Hematopoietic multipotent progenitor cell treated with erythropoietin and hydrocortisone succinate and interleukin-3 and kit ligand, for 8 days (in vitro differentiated cells): ENCODE measurements at regions not wholly inside any gene's neighbourhood (a gene's known extent, or its start where the extent isn't known, plus 50 kb on each side); places are given as distances from the start of the nearest gene placed in this dataset.
A peak's percentile ranks its signal among the peaks of the same experiment; 100 is the strongest.
"Not testable (repeated sequence)": the region's sequence is repeated elsewhere in the genome, so short reads cannot be mapped to it uniquely, and the experiment has no call there.

ENCODE experiments used
- DNase-seq: peaks from one replicate; pipeline ENCODE4 v3.0.0-alpha.2; 2015

DNA sequence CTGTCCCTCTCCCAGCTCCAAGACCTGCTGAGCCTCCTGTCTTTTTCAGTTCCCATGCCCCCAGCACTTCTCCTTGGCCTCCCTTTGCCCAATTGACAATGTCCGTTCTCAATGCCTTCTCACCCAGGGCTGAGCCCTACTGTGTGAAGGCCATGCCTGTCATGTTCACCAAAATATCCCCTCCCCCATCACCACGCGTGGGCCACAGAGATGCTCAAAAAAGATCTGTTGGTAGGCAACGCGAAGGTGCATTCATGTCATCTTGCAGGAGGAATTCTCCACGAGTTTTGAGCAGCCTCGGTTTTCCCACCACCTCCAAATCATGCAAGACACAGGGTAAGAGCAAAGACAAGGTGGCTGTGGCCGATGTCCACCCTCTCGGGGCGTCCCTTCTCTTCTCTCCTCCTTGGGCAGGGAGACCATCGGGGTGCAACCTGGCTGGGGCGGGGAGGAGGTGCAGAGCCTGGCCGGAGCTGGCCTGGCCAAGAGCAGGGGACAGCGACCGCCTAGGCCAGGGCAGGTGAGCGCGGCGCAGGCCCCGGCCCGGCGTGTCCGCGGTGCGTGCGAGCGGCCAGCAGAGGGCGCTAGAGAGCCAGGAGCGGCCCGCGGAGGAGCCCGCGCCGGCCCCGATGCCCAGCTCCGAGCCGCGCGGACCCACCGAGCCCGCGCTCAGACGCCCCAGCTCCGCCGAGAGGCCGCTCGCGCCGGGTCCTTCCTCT is 56.3 kb upstream of the KRTAP5-11 start:
- DNase-seq, result peak; percentile 48

DNA sequence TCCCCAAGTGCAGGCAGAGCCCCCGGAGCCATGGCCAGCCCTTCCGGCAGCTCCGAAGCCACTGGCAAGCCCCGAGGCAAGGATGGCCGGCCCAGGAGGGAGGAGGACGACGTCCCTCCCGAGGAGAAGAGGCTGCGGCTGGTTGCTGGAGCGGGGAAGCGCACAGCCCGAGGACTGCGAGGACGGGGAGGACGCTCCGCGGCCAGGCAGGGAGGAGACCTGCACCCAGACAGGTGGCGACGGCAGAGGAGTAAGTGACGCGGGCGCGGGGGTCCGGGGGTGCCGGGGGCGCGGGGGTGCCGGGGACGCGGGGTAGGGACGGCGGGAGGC is 56.8 kb upstream of the KRTAP5-11 start:
- DNase-seq, result peak; percentile 12

DNA sequence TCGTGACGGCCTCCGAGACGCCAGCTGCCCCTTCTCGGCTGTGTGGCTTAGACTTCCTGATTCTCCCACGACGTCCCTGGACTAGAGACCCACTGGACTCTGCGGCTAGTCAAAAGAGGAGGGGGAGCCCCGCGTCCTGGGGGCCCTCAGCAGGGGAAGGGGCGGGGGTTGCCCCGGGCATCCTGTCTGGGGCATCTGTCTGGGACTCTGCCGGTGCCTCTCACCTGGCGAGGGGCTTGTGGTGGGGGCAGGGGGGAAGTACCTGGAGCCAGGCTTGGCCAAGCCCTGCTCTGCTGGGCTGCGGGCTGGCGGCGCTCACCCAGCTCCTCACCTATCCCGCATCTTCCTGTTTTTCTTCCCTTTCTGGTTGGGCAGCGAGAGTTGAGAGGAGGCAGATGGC is 57.2 kb upstream of the KRTAP5-11 start:
- not testable (repeated sequence) for DNase-seq

DNA sequence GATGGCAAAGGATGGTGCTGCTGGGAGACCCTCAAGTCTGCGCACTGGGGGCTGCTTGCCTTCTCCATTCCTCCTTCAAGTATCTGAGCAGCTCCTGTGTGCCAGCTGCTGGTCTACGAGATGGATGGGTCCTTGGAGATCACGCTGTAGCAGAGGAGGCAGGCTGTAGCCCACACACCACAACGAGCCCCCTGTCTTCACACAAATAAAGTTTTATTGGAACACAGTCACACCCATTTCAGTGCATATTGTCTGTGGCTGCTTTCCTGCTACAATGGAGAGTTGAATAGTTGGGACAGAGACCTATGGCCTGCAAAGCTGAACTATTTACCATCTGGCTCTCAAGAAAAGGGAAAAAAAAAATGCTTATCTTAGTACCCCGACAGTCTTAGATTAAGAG is 64.4 kb upstream of the KRTAP5-11 start:
- not testable (repeated sequence) for DNase-seq

DNA sequence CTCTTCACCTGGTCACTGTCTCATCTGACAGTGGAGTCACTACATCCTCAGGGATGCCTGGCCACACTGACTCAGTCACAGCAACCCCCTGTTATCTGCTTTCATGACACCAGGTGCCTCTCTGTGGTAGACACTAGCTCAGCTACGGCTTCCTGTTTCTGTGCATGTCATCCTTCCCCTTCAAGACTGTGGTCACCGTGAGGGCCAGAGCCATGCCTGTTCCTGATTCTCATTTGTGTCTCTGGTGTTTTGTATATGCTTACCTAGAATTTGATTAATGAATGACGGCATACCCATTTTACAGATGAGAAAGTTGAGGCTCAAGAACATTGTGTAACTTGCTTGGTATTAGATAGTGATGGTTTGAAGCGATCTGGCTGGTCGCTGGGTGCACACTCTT is 70.3 kb upstream of the KRTAP5-11 start:
- not testable (repeated sequence) for DNase-seq

DNA sequence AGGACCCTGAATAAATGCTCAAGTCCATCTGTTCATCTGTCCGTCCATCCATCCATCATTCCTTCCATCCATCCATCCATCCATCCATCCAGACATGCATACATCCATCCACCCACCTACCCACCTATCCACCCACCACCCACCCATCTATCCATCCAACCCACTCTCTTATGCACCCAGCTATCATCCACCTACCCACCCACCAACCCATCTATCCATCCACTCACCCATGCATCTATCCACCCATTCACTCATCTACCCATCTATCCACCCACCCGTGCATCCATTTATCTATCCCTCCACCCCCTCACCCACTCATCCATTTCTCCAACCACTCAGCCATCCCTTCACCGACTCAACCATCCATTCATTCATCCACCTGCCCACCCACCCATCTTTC is 71.7 kb upstream of the KRTAP5-11 start:
- not testable (repeated sequence) for DNase-seq

DNA sequence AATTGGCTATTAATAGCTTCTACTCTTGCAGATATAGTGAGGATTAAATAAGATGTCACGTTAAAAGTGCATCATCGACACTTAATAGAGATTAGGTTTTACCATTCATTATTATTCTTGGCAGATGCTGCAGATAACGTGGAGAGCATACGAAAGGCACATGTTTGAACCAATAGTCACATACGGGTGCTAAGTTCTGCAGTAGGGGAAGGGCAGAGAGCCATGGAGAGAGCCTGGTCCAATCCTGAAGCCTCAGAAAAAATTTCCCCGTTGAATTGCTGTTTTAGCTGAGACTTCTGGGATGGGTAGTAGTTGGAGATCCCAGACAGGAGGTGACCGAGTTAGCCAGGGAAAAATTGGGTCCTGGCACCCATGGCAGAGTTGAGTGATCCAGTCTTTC is 72.4 kb upstream of the KRTAP5-11 start:
- not testable (repeated sequence) for DNase-seq

DNA sequence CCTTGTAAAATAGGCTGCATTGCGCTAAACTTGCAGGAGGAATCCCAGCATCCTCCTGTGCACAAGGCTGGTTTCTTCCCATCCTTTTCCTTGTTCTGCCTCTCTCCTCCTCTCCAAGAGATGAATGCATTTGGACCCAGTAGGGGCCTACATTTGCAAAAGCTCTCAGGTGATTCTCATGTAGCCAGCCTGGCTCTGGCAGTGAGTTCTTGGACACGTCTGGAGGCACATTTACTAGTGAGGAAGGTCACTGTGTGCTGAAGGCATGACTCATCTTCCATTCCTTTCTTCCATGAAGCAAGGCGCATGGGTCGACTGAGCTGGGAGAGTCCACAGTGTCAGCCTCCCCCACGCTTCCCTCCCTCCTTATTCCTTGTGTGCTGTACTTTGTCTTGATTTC is 73.8 kb upstream of the KRTAP5-11 start:
- DNase-seq, result not testable (repeated sequence)

DNA sequence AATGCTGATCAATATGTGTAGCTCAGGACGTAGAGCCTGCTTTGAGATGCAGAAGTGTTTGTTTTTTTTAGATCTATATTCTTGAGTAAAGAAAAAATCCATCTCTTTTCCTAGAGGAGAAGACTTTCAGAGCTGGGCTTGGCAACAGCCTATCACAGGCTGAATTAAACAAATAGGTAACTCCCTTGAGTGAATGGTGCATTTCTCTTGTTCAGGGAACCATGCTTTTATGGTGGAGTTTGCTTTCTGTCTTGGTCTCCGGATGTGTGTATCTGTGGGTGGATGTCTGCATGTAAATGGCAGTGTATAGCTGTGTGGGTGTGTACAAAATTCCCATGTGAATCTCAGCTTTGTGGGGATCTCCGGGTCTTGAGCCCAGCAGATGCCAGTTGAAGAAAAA is 82.3 kb upstream of the KRTAP5-11 start:
- not testable (repeated sequence) for DNase-seq

DNA sequence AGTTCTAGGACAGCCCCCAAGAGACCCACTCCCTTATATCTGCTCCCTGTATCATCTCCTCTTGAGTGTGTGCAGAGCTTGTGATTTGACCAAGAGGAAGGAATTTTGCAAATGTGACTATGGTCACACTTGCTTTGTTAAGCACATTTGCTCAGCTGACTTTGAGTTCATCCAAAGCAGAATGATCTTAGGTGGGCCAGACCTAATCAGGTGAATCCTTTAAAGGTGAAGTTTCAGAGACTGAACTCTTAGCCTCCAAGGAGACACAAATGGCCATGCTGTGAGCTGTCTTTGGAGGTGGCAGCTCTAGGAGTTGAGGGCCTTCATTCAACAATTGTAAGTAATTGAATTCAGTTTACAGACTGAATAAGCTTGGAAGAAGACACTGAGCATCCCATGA is 115.4 kb upstream of the KRTAP5-11 start:
- DNase-seq, result not testable (repeated sequence)

DNA sequence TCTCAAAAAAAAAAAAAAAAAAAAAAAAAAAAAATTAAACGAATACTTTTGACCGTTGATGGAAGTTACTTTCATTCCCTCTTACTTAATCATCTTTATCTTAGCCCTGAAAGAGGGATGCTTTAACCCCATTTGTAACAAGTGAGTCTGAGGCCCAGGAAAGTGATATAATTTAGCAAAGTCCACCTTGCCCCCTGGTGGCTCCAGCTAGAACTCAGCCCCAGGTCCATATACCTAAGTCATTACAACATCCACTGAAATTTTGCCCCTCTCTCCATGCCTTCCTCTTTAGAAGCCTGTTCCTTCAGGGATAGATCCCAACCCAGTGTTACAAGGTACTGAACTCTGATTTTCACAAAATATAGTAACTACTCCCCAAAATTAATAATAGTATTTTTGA is 116.3 kb upstream of the KRTAP5-11 start:
- peak; percentile 65 for DNase-seq

DNA sequence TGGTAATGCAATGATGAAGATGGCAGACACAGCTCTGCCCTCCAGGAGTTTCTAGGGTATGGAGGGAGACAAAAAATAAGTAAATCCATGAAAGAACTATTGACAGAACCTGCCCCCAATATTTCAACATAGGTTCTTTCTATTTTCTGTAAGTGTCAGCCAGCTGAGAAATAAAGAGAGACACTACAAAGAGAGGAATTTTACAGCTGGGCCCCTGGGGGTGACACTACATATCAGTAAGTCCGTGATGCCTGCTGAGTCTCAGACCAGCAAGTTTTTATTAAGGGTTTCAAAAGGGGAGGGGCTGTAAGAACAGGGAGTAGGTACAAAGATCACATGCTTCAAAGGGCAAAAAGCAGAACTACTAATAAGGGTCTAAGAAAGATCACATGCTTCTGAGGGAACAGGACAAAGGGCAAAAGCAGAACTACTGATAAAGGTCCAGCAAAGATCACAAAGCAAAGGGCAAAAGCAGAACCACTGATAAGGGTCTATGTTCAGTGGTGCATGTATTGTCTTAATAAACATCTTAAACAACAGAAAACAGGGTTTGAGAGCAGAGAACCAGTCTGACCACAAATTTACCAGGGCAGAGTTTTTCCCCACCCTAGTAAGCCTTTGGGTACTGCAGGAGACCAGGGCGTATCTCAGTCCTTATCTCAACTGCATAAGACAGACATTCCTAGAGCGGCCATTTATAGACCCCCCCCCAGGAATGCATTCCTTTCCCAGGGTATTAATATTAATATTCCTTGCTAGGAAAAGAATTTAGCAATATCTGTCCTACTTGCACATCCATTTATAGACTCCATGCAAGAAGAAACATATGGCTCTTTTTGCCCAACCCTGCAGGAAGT is 119.0 kb upstream of the KRTAP5-11 start:
- DNase-seq, result not testable (repeated sequence)

DNA sequence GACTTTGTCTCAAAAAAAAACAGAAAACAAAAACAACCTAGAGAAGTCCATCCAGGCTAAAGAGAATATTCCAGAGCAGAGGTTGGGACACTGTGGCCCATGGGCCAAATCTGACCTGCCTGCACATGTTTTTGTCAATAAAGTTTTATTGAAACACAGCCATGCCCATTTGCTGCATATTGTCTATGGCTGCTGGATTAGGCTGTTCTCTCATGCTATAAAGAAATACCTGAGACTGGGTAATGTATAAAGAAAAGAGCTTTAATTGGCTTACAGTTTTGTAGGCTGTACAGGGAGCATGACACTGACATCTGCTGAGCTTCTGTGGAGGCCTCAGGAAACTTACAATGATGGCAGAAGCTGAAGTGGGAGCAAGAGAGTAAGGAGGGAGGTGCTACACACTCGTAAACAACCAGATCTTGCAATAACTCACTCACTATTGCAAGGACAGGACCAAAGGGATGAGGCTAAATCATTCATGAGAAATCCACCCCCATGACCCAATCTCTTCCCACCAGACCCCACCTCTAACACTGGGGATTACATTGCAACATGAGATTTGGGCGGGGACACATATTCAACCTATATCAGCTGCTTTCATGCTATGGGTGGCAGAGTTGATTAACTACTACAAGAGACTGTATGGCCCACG is 122.5 kb upstream of the KRTAP5-11 start:
- DNase-seq, result peak; percentile 92

DNA sequence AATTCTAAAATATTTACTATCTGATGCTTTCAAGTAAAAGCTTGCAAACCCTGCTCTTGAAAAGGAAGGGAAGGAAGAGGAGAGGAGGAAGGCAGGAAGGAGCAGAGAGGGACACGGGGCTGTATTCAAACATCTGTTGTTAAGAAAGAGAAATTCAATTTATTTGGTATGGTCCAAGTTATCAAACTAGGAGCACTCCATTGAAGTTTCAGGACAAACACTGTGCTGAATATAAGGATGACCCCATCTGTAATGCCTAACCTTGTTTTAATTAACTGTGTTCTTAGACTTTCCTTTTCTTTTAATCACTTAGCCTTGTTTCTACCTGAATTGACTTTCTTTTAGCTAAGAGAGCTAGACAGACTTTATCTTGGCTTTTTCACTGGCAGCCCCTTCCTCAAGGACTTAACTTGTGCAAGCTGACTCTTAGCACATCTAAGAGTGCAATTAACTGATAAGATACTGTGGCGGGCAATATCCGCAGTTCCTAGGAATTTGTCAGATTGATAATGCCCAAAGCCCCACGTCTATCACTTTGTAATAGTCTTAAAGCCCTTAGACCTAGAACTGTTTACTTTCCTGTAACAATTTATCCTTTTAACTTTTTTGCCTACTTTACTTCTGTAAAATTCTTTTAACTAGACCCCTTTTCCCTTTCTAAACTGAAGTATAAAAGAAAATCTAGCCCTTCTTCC is 123.2 kb upstream of the KRTAP5-11 start:
- peak; percentile 76 for DNase-seq

DNA sequence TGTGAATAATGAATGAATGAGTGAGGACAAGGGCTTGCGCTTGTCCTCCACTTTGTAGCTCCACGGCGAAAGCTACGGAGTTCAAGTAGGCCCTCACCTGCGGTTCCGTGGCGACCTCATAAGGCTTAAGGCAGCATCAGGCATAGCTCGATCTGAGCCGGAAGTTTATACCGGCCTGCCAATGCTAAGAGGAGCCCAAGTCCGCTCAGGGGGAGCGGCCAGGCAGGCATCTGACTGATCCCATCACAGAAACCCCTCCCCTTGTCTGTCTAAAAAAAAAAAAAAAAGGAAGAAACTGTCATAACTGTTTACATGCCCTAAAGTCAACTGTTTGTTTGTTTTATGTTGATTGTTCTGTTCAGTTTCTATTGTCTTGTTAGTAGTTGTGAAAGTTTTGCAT is 124.4 kb upstream of the KRTAP5-11 start:
- DNase-seq, result peak; percentile 38

DNA sequence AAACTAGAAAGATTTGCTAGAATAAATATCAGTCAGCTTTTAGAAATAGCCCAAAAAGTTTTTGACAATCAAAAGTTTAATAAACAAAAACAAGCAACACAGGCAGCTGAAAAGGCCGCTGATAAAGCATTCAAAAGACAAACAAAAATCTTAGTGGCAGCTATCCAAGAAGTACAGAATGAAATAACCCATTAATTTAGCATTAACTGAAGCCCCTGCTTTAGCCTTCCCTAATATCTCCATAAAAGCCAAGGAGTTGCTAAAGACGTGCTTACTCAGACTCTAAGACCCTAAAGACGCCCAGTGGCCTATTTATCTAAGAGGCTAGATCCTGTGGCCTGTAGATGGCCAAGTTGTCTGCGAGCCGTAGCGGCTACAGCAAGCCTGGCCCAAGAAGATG is 123.5 kb upstream of the DEFB108B start:
- DNase-seq, result not testable (repeated sequence)

DNA sequence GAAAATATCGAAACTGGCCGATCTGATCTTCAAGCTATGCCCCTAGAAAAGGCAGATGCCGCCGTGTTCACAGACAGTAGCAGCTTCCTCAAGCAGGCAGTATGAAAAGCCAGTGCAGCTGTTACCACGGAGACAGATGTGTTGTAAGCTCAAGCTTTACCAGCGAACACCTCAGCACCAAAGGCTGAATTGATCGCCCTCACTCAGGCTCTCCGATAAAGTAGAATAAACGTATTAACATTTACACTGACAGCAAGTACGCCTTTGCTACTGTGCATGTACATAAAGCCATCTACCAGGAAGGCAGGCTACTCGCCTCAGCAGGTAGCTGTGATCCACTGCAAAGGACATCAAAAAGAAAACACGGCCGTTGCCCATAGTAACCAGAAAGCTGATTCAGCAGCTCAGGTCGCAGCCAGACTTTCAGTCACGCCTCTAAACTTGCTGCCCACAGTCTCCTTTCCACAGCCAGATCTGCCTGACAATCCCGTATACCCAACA is 122.8 kb upstream of the DEFB108B start:
- DNase-seq, result peak; percentile 36

DNA sequence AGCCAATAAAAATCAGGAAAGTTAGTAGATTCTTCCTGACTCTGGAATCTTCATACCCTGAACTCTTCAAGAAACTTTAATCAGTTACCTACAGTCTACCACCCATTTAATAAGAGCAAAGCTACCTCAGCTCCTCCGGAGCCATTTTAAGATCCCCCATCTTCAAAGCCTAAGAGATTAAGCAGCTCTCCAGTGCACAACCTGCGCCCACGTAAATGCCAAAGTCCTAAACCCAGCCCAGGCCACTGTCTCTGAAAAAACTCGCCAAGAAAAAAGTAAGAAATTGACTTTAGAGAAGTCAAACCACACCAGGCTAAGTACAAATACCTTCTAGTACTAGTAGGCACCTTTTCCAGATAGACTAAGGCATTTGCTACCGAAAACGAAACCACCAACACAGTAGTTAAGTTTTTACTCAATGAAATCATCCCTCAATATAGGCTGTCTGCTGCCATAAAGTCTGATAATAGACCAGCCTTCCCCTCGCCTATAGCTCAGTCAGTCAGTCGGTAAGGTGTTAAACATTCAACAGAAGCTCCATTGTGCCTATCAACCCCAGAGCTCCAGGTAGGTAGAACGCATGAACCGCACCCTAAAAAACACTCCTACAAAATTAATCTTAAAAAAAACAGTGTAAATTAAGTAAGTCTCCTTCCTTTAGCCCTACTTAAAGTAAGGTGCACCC is 122.2 kb upstream of the DEFB108B start:
- not testable (repeated sequence) for DNase-seq

DNA sequence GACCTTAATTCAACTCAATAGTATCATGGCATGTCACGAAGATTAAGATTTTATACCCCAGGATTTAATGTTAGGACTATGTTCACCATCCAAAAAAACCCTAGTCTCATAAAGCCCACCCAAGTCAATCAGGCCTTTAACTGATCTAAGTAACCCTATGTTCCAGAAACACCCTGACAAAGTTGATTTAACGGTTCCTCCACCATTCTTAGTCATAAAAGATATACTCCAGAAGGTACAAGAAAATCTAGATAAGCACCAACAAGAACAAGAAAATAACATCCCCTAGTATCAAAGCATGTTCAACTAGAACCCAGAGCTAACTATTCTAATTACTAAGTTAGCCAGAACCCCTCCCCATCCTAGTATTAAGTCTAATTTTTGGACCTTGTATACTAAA is 120.7 kb upstream of the DEFB108B start:
- DNase-seq, result peak; percentile 52

DNA sequence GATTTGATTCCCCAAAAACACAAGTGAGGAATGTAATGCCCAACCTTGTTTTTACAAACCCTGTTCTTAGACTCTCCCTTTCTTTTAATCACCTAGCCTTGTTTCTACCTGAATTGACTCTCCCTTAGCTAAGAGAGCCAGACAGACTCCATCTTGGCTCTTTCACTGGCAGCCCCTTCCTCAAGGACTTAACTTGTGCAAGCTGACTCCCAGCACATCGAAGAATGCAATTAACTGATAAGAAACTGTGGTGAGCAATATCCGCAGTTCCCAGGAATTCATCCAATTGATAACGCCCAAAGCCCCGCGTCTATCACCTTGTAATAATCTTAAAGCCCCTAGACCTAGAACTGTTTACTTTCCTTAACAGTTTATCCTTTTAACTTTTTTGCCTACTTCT is 120.2 kb upstream of the DEFB108B start:
- peak; percentile 61 for DNase-seq

DNA sequence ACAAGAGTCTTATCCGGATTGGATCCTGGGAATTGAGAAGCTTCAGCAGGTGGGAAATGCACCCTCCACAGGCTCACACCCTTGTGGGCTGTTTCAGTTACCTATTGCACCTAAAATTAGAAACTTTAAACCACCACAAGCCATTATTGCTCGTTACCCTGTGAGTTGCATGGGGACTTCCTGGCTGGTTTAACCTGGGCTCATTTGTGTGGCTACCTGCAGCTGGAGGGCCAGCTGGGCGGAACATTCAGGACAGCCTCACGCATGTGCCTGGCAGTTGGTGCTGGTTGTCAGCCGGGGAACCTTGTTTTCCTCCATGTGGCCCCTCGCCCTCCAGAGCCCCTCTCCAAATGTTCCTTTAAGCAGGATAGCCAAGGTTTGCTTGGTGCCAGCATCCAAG is 118.5 kb upstream of the DEFB108B start:
- DNase-seq, result not testable (repeated sequence)

DNA sequence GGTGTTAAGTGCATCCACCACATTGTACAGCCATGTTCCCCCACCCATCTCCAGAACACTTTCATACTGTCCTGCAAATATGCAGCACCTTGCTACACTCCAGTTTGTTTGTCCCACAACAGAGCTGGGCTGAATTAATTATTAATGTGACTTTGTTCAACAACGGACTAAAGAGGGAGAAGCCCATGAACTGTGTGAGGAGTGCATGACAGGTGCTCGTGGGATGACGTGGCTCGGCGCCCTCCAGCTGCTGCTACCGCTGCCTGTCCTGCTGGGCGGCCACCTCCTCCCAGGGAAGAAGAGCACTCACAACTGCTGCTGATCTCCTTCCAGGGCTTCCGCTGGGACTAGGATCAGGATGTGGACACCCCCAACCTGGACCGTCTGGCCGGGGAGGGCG is 111.2 kb upstream of the DEFB108B start:
- not testable (repeated sequence) for DNase-seq
